Muscle of leg (tissue), 3 donors: ENCODE measurements at regions not wholly inside any gene's neighbourhood (a gene's known extent, or its start where the extent isn't known, plus 50 kb on each side); places are given as distances from the start of the nearest gene placed in this dataset.

Source experiments
- DNase-seq: peaks from one replicate; pipeline ENCODE4 v3.0.0; 2013
- H3K27ac ChIP-seq: one replicate; pipeline ENCODE4 v1.5.1; 2013; ENCODE audit warnings: mild to moderate bottlenecking, low read length, control low read depth
- H3K27me3 ChIP-seq: one replicate; pipeline ENCODE4 v1.6.1; 2013; ENCODE audit warnings: low read length; ENCODE audit not compliant: control insufficient read depth, insufficient read depth
- H3K36me3 ChIP-seq: one replicate; pipeline ENCODE4 v1.6.1; 2013; ENCODE audit warnings: low read length; ENCODE audit not compliant: control insufficient read depth, insufficient read depth
- H3K4me1 ChIP-seq: one replicate; pipeline ENCODE4 v1.6.1; 2013; ENCODE audit warnings: low read length; ENCODE audit not compliant: control insufficient read depth, insufficient read depth
- H3K4me3 ChIP-seq: one replicate; pipeline ENCODE4 v1.5.1; 2013; ENCODE audit warnings: low read length, control low read depth
- H3K9me3 ChIP-seq: replicated peaks from 2 replicates; pipeline ENCODE4 v1.6.1; 2013; ENCODE audit warnings: low read depth, low read length; ENCODE audit not compliant: control insufficient read depth
- WGBS: methylation state at CpG from one replicate; pipeline ENCODE4 v1.1.5; 2013; ENCODE audit warnings: missing lambda C conversion rate; ENCODE audit not compliant: insufficient coverage; 5-methylcytosine and 5-hydroxymethylcytosine counted together

GRCh38 chr4:60134099-60134498, 1066.0 kb upstream of the ADGRL3 start:
- no peak for DNase-seq
- Histone ChIP-seq H3K27ac (no peak overlapping the region), H3K4me1 (no peaks in the 10 kb centered on the region), H3K4me3 (no peak overlapping the region), H3K9me3 (no peaks in the 10 kb centered on the region), H3K27me3 (no peaks in the 10 kb centered on the region), H3K36me3 (no peaks in the 10 kb centered on the region)
- WGBS = 100% methylated on average over 1 of the region's 7 CpGs

DNA sequence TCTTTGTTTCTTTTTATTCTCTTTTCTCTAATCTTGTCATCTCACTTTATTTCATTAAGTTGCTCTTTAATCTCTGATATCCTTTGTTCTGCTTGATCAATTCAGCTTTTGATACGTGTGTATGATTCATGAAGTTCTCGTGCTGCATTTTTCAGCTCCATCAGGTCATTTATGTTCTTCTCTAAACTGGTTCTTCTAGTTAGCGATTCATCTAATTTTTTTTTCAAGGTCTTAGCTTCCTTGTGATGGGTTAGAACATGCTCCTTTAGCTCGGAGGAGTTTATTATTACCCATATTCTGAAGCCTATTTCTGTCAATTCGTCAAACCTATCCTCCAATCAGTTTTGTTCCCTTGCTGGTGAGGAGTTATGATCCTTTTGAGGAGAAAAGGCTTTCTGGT, 1045.0 kb upstream of the ADGRL3 start:
- WGBS = no CpG with 5 or more reads among the region's 5 CpGs
- peaks cover 10% of the 10 kb centered on the region for H3K9me3 ChIP-seq

GRCh38 chr4:60173103-60173502, 1027.0 kb upstream of the ADGRL3 start:
- no peak overlapping the region for H3K4me3 ChIP-seq
- no peaks in the 10 kb centered on the region for H3K4me1 ChIP-seq
- H3K27me3 ChIP-seq = no peaks in the 10 kb centered on the region
- peaks cover 3% of the 10 kb centered on the region for H3K9me3 ChIP-seq
- no peaks in the 10 kb centered on the region for H3K36me3 ChIP-seq
- H3K27ac ChIP-seq = no peak overlapping the region
- DNase-seq = no peak

More for the DNA sequence above, 1045.0 kb upstream of the ADGRL3 start:
- Histone ChIP-seq H3K4me3 (no peak overlapping the region), H3K4me1 (no peaks in the 10 kb centered on the region), H3K27ac (no peak overlapping the region), H3K36me3 (no peaks in the 10 kb centered on the region), H3K27me3 (no peaks in the 10 kb centered on the region)
- DNase-seq = no peak

GRCh38 chr4:60173718-60174117, 1026.4 kb upstream of the ADGRL3 start:
- Histone ChIP-seq H3K4me3 (no peak overlapping the region), H3K27ac (no peak overlapping the region), H3K36me3 (no peaks in the 10 kb centered on the region), H3K27me3 (no peaks in the 10 kb centered on the region), H3K9me3 (peaks cover 3% of the 10 kb centered on the region), H3K4me1 (no peaks in the 10 kb centered on the region)
- DNase-seq = no peak
- 89% methylated on average over 5 of the region's 5 CpGs for WGBS

DNA sequence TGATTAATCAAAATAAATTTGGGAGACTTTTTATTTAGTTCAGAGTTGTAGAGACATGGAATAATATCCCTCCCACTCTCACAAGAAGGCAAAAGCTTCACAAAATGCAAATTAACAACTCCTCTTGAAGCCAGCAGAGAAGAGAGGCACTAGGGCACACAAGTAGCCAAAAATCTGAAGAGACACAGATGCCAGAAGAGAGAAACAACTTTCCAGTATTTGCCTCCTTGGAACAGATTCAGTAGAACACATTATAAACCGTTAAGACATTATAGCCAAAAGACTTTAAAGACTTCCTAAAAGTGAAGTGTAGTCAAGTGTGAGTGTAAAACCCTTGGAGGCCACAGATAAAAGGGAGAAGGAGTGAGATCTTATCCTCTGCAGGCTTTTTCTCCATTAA, 1024.9 kb upstream of the ADGRL3 start:
- Histone ChIP-seq H3K36me3 (no peaks in the 10 kb centered on the region), H3K27ac (no peak overlapping the region), H3K4me1 (no peaks in the 10 kb centered on the region), H3K9me3 (peaks cover 3% of the 10 kb centered on the region), H3K4me3 (no peak overlapping the region), H3K27me3 (no peaks in the 10 kb centered on the region)
- WGBS = no CpG with 5 or more reads among the region's 1 CpG
- DNase-seq = peak; percentile 6

DNA sequence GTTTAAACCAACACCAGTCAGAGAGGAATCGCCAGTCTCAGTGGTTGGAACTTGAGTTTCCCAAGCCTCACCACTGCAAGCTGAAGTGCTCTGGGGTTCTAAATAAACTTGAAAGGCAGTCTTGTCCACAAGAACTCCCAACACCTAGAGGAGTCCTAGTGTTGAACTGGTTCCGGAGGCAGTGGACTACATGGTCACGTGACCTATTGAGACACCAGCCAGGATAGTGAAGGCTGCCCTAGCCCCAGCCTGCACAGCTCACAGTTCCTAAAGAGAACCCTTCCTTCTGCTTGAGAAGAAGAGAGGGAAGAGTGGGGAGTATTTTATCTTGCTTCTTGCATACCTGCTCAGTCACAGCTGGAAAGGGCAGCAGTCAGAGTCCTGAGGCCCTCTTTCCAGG, 1012.7 kb upstream of the ADGRL3 start:
- Histone ChIP-seq H3K4me1 (no peaks in the 10 kb centered on the region), H3K4me3 (no peak overlapping the region), H3K27me3 (no peaks in the 10 kb centered on the region), H3K27ac (no peak overlapping the region), H3K36me3 (no peaks in the 10 kb centered on the region), H3K9me3 (peaks cover 2% of the 10 kb centered on the region)
- WGBS = no CpG with 5 or more reads among the region's 3 CpGs
- no peak for DNase-seq

DNA sequence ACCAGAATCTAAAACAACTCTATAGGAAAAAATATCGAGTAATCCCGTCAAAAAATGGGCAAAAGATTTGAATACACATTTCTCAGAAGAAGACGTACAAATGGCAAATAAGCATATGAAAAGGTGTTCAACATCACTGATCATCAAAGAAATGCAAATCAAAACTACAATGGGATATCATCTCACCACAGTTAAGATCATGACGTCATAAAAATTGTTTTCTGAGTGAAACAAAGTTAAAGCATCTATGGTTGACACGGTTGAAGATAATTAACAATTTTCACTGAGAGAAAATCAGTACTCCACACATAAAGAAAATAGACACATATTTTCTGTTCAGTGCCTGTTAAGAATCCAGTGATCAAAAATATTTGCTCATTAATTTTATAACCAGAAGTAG, 1010.8 kb upstream of the ADGRL3 start:
- H3K27ac ChIP-seq = no peak overlapping the region
- peaks cover 2% of the 10 kb centered on the region for H3K9me3 ChIP-seq
- WGBS = no CpG with 5 or more reads among the region's 5 CpGs
- no peaks in the 10 kb centered on the region for H3K27me3 ChIP-seq
- no peaks in the 10 kb centered on the region for H3K36me3 ChIP-seq
- no peak overlapping the region for H3K4me3 ChIP-seq
- no peaks in the 10 kb centered on the region for H3K4me1 ChIP-seq
- DNase-seq = no peak

- Histone ChIP-seq H3K27me3 (no peaks in the 10 kb centered on the region), H3K4me3 (no peak overlapping the region), H3K36me3 (no peaks in the 10 kb centered on the region), H3K4me1 (no peaks in the 10 kb centered on the region), H3K9me3 (peaks cover 2% of the 10 kb centered on the region), H3K27ac (no peak overlapping the region)
- WGBS = no CpG with 5 or more reads among the region's 1 CpG
- no peak for DNase-seq
These were observed 1005.9 kb upstream of the ADGRL3 start for GRCh38 chr4:60194214-60194613.

- no peak overlapping the region for H3K27ac ChIP-seq
- peaks cover 2% of the 10 kb centered on the region for H3K9me3 ChIP-seq
- DNase-seq = no peak
- H3K27me3 ChIP-seq = no peaks in the 10 kb centered on the region
- H3K4me3 ChIP-seq = no peak overlapping the region
- no peaks in the 10 kb centered on the region for H3K4me1 ChIP-seq
- whole genome bisulfite sequencing = 83% methylated on average over 1 of the region's 2 CpGs
- no peaks in the 10 kb centered on the region for H3K36me3 ChIP-seq
These were observed 1004.9 kb upstream of the ADGRL3 start for GRCh38 chr4:60195256-60195655.

DNA sequence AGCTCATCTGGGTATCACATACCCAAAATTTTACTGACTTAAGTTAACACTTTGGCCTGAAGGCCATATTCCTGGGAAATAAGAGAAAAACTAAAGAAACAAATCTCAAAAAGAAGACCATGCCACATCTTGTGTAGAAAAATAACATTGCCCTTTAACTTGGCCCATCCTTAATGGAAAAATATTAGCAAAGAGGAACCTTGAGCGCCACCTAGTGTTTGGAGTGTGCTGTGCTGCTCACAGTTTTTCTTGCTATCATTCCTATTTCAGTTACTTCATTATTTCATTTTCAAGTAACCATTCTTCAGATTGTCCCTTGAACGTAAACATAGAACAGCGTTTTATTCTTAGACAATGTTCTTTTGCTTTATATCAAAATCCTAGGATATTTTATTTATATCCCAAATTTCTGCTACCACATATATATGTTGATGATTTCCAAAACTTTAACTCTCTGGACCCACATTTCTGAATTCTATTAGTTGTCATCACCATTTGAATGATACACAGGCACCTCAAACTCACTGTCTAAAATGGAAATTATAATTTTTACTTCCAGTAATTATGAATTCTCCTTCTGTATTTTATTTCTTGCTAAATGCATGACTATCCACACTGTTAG, 999.0 kb upstream of the ADGRL3 start:
- H3K4me3 ChIP-seq = no peak overlapping the region
- no peaks in the 10 kb centered on the region for H3K27me3 ChIP-seq
- no peaks in the 10 kb centered on the region for H3K36me3 ChIP-seq
- 0% methylated on average over 1 of the region's 3 CpGs for WGBS
- no peaks in the 10 kb centered on the region for H3K4me1 ChIP-seq
- no peak overlapping the region for H3K27ac ChIP-seq
- no peaks in the 10 kb centered on the region for H3K9me3 ChIP-seq
- peak; percentile 61 for DNase-seq

- Histone ChIP-seq H3K27ac (no peak overlapping the region), H3K36me3 (no peaks in the 10 kb centered on the region), H3K4me1 (no peaks in the 10 kb centered on the region), H3K27me3 (no peaks in the 10 kb centered on the region), H3K9me3 (peaks cover 5% of the 10 kb centered on the region), H3K4me3 (no peak overlapping the region)
- DNase-seq = no peak
- 100% methylated on average over 1 of the region's 1 CpG for WGBS
These were observed 990.5 kb upstream of the ADGRL3 start for GRCh38 chr4:60209588-60209987.
